ENCODE measurements at regions not wholly inside any gene's neighbourhood (a gene's known extent, or its start where the extent isn't known, plus 50 kb on each side); places are given as distances from the start of the nearest gene placed in this dataset.

DNA sequence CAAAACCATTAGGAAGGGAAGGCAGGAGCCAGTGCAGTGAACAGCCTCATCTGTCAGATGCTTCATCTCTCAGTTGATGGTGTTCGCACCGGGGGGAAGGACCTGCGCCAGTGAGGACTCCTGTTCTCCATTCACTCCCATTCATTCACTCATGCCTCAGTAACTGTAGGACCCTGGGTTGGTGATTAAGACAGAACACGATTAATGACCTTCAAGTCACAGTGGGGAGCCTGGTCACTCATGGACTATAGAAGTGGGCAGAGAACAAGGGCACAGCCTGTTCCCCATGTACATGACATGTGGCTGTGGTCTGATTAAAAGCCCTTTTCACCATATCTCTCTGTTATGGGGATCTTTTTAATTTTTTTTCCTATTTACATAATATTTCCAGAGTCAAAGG lies 113.3 kb downstream of the RPS12 start:
- Histone ChIP-seq H3K4me2 (ENCODE audit: low read length) (no peak overlapping the region), H4K20me1 (ENCODE audit: low read length) (no peaks in the 10 kb centered on the region), H3K9ac (ENCODE audit: low read length) (no peak overlapping the region), H3K27ac (ENCODE audit: low read length) (no peak overlapping the region), H3K4me3 (ENCODE audit: low read length) (no peak overlapping the region), H3K9me3 (ENCODE audit: low read length) (no peaks in the 10 kb centered on the region), H3K36me3 (ENCODE audit: low read depth, low read length) (no peaks in the 10 kb centered on the region), H3K9me2 (replicated peaks; ENCODE audit: low read length) (no peaks in the 10 kb centered on the region), H3K79me2 (ENCODE audit: low read length) (no peaks in the 10 kb centered on the region), H2AFZ (ENCODE audit: low read length) (no peak overlapping the region), H3K27me3 (ENCODE audit: low read length) (no peaks in the 10 kb centered on the region), H3F3A (ENCODE audit: low read length, unreplicated experiment) (no peaks in the 10 kb centered on the region), H3K4me1 (ENCODE audit: insufficient read depth, low read length) (peaks cover 16% of the 10 kb centered on the region)
- CTCF ChIA-PET, result no interaction called here
- ATAC-seq (no peak), DNase-seq (no peak)
- POLR2A ChIA-PET (ENCODE audit: unreplicated experiment), result no interaction called here
- BruUV-seq (replicated peaks), result no TSS peak
- TF ChIP-seq EZH2phosphoT487 (IDR thresholded peaks at IDR 0.05; ENCODE audit: borderline replicate concordance, low read length) (no peak), EZH2 (IDR thresholded peaks at IDR 0.05; ENCODE audit: low read length, unreplicated experiment) (no peak)
- TF ChIP-seq, protein P1, sequence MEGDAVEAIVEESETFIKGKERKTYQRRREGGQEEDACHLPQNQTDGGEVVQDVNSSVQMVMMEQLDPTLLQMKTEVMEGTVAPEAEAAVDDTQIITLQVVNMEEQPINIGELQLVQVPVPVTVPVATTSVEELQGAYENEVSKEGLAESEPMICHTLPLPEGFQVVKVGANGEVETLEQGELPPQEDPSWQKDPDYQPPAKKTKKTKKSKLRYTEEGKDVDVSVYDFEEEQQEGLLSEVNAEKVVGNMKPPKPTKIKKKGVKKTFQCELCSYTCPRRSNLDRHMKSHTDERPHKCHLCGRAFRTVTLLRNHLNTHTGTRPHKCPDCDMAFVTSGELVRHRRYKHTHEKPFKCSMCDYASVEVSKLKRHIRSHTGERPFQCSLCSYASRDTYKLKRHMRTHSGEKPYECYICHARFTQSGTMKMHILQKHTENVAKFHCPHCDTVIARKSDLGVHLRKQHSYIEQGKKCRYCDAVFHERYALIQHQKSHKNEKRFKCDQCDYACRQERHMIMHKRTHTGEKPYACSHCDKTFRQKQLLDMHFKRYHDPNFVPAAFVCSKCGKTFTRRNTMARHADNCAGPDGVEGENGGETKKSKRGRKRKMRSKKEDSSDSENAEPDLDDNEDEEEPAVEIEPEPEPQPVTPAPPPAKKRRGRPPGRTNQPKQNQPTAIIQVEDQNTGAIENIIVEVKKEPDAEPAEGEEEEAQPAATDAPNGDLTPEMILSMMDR (conservative IDR thresholded peaks at IDR 0.05; ENCODE audit: low read depth, low read length), result no peak
- intact Hi-C loops (cut with micrococcal nuclease), result no loop called here

DNA sequence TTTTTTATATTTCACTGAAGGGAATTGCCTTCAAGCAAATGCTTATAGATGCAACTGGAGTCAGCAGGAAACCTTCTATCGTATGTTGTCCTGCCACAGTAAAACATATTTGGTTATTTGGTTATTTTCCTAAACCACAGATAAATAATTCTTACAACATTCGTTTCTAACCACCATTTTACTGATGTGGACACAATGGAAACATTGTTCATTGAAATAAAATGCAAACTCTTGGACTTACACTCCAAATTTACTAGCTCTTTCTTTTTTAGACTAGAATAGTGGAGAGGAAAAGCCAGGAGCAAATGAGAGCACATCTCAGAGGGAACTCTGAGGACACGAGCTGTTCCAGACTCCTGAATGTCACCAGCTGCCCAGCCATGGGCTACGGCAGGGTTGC lies 114.8 kb downstream of the RPS12 start:
- Histone ChIP-seq H3F3A (ENCODE audit: low read length, unreplicated experiment) (no peaks in the 10 kb centered on the region), H3K4me3 (ENCODE audit: low read length) (no peak overlapping the region), H3K4me1 (ENCODE audit: insufficient read depth, low read length) (peaks cover 17% of the 10 kb centered on the region), H3K4me2 (ENCODE audit: low read length) (no peak overlapping the region), H3K36me3 (ENCODE audit: low read depth, low read length) (no peaks in the 10 kb centered on the region), H4K20me1 (ENCODE audit: low read length) (no peaks in the 10 kb centered on the region), H3K9me2 (replicated peaks; ENCODE audit: low read length) (no peaks in the 10 kb centered on the region), H3K9me3 (ENCODE audit: low read length) (no peaks in the 10 kb centered on the region), H3K27ac (ENCODE audit: low read length) (no peak overlapping the region), H3K79me2 (ENCODE audit: low read length) (no peaks in the 10 kb centered on the region), H2AFZ (ENCODE audit: low read length) (no peak overlapping the region), H3K9ac (ENCODE audit: low read length) (no peak overlapping the region), H3K27me3 (ENCODE audit: low read length) (no peaks in the 10 kb centered on the region)
- BruUV-seq (replicated peaks), result no TSS peak
- no peak for ATAC-seq
- TF ChIP-seq, protein P1 (conservative IDR thresholded peaks at IDR 0.05; ENCODE audit: low read depth, low read length), result no peak
- TF ChIP-seq EZH2 (IDR thresholded peaks at IDR 0.05; ENCODE audit: low read length, unreplicated experiment) (no peak), EZH2phosphoT487 (IDR thresholded peaks at IDR 0.05; ENCODE audit: borderline replicate concordance, low read length) (no peak)
- CTCF ChIA-PET, result no interaction called here
- intact Hi-C loops (cut with micrococcal nuclease), result no loop called here
- POLR2A ChIA-PET (ENCODE audit: unreplicated experiment), result no interaction called here
- peak; percentile 13 for DNase-seq

DNA sequence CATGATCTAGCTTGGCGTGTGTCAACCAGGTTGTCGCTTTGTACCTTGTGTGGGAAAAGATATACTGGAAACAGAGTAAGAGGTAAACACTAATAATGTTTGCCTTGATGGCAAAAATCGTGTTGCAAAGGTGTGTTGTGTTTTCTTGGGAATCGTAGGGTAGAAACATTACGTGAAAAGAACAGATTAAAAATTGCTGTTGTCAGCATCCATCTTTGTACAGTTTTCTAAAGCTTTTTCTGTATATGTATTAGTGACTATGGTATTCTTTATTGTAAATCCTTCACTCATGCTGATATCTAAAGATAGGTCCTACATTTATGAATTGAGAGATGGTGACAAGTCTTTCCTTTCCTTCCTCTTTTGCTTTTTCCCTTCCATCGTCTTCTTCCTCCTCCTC lies 116.9 kb downstream of the RPS12 start:
- TF ChIP-seq EZH2 (IDR thresholded peaks at IDR 0.05; ENCODE audit: low read length, unreplicated experiment) (no peak), EZH2phosphoT487 (IDR thresholded peaks at IDR 0.05; ENCODE audit: borderline replicate concordance, low read length) (no peak)
- TF ChIP-seq, protein P1 (conservative IDR thresholded peaks at IDR 0.05; ENCODE audit: low read depth, low read length), result no peak
- H3K27me3 ChIP-seq (ENCODE audit: low read length), result no peaks in the 10 kb centered on the region
- no peak for ATAC-seq
- H3K9ac ChIP-seq (ENCODE audit: low read length), result no peak overlapping the region
- no peaks in the 10 kb centered on the region for H4K20me1 ChIP-seq (ENCODE audit: low read length)
- no peaks in the 10 kb centered on the region for H3K79me2 ChIP-seq (ENCODE audit: low read length)
- H3K4me3 ChIP-seq (ENCODE audit: low read length), result no peak overlapping the region
- intact Hi-C loops (cut with micrococcal nuclease), result loop anchor here (10.0 kb wide), 1 partner anchor 107 kb away; no protein-coding TSS in a partner anchor
- no peaks in the 10 kb centered on the region for H3K9me2 ChIP-seq (replicated peaks; ENCODE audit: low read length)
- no TSS peak for BruUV-seq (replicated peaks)
- peak overlapping the region; percentile 39 for H3K4me2 ChIP-seq (ENCODE audit: low read length)
- no peaks in the 10 kb centered on the region for H3F3A ChIP-seq (ENCODE audit: low read length, unreplicated experiment)
- ChIA-PET POLR2A (ENCODE audit: unreplicated experiment) (no interaction called here), CTCF (no interaction called here)
- H3K9me3 ChIP-seq (ENCODE audit: low read length), result no peaks in the 10 kb centered on the region
- DNase-seq, result no peak
- H3K36me3 ChIP-seq (ENCODE audit: low read depth, low read length), result no peaks in the 10 kb centered on the region
- peak overlapping the region; percentile 39; the same call in 1 of the 2 replicates for H3K27ac ChIP-seq (ENCODE audit: low read length)
- peaks cover 17% of the 10 kb centered on the region for H3K4me1 ChIP-seq (ENCODE audit: insufficient read depth, low read length)
- peak overlapping the region; percentile 45; the same call in 1 of the 2 replicates for H2AFZ ChIP-seq (ENCODE audit: low read length)
